ENCODE measurements at regions not wholly inside any gene's neighbourhood (a gene's known extent, or its start where the extent isn't known, plus 50 kb on each side); places are given as distances from the start of the nearest gene placed in this dataset.
"Not testable (repeated sequence)": the region's sequence is repeated elsewhere in the genome, so short reads cannot be mapped to it uniquely, and the experiment has no call there.

- Histone ChIP-seq H3K9me3 (ENCODE audit: low read depth) (no peaks in the 10 kb centered on the region), H2AFZ (no peak overlapping the region), H3K9ac (no peak overlapping the region), H3K9me2 (ENCODE audit: insufficient read depth) (no peaks in the 10 kb centered on the region), H3K4me2 (ENCODE audit: unreplicated experiment) (no peak overlapping the region), H3K36me3 (ENCODE audit: low read depth) (no peaks in the 10 kb centered on the region), H3F3A (ENCODE audit: insufficient read depth) (no peaks in the 10 kb centered on the region), H3K4me1 (ENCODE audit: insufficient read depth) (no peaks in the 10 kb centered on the region), H4K20me1 (ENCODE audit: insufficient read depth) (no peaks in the 10 kb centered on the region), H3K79me2 (ENCODE audit: insufficient read depth) (no peaks in the 10 kb centered on the region), H3K27ac (no peak overlapping the region), H3K4me3 (no peak overlapping the region), H3K27me3 (replicated peaks; ENCODE audit: insufficient read depth) (no peaks in the 10 kb centered on the region)
- peak; percentile 1 for DNase-seq
- WGBS, 2 experiments (ENCODE audit: low coverage in 1 of 2, low lambda C conversion rate in 2 of 2, missing lambda C conversion rate in 2 of 2) = 41% methylated on average over 3 of the region's 3 CpGs
- in situ Hi-C loops (cut with MboI) = no loop called here
- TF ChIP-seq EZH2phosphoT487 (IDR thresholded peaks at IDR 0.05; ENCODE audit: insufficient read depth, low read depth) (no peak), EZH2 (IDR thresholded peaks at IDR 0.05; ENCODE audit: insufficient read depth, poor library complexity, severe bottlenecking) (no peak)
Observed at GRCh38 chr6:97963193-97963592, 680.2 kb upstream of the MMS22L start.

- H3K27me3 ChIP-seq (replicated peaks; ENCODE audit: insufficient read depth) = no peaks in the 10 kb centered on the region
Observed at GRCh38 chr6:97969065-97969464, 686.0 kb upstream of the MMS22L start.

GRCh38 chr6:97977084-97977483 lies 694.1 kb upstream of the MMS22L start:
- 8 to 9% methylated on average over 2 of the region's 2 CpGs for WGBS, 2 experiments (ENCODE audit: low coverage in 1 of 2, low lambda C conversion rate in 2 of 2, missing lambda C conversion rate in 2 of 2)
- TF ChIP-seq EZH2 (IDR thresholded peaks at IDR 0.05; ENCODE audit: insufficient read depth, poor library complexity, severe bottlenecking) = no peak
- no peak for TF ChIP-seq EZH2phosphoT487 (IDR thresholded peaks at IDR 0.05; ENCODE audit: insufficient read depth, low read depth)

More at GRCh38 chr6:97969065-97969464, 686.0 kb upstream of the MMS22L start:
- no peaks in the 10 kb centered on the region for H3K9me3 ChIP-seq (ENCODE audit: low read depth)
- no peak overlapping the region for H3K4me3 ChIP-seq
- no peak overlapping the region for H2AFZ ChIP-seq
- H3K9me2 ChIP-seq (ENCODE audit: insufficient read depth) = no peaks in the 10 kb centered on the region
- H3K4me2 ChIP-seq (ENCODE audit: unreplicated experiment) = no peak overlapping the region
- no peak overlapping the region for H3K27ac ChIP-seq
- no peaks in the 10 kb centered on the region for H3K79me2 ChIP-seq (ENCODE audit: insufficient read depth)
- H3F3A ChIP-seq (ENCODE audit: insufficient read depth) = no peaks in the 10 kb centered on the region
- in situ Hi-C loops (cut with MboI) = no loop called here
- no peaks in the 10 kb centered on the region for H3K4me1 ChIP-seq (ENCODE audit: insufficient read depth)
- no peak overlapping the region for H3K9ac ChIP-seq
- no peak for DNase-seq
- WGBS, 2 experiments (ENCODE audit: low coverage in 1 of 2, low lambda C conversion rate in 2 of 2, missing lambda C conversion rate in 2 of 2) = 38 to 39% methylated on average over 1 of the region's 1 CpG
- H3K36me3 ChIP-seq (ENCODE audit: low read depth) = no peaks in the 10 kb centered on the region
- TF ChIP-seq EZH2phosphoT487 (IDR thresholded peaks at IDR 0.05; ENCODE audit: insufficient read depth, low read depth) = no peak
- TF ChIP-seq EZH2 (IDR thresholded peaks at IDR 0.05; ENCODE audit: insufficient read depth, poor library complexity, severe bottlenecking) = no peak
- H4K20me1 ChIP-seq (ENCODE audit: insufficient read depth) = no peaks in the 10 kb centered on the region

GRCh38 chr6:97978855-97979271 lies 695.8 kb upstream of the MMS22L start:
- no peaks in the 10 kb centered on the region for H3F3A ChIP-seq (ENCODE audit: insufficient read depth)
- H3K4me2 ChIP-seq (ENCODE audit: unreplicated experiment) = no peak overlapping the region
- no peaks in the 10 kb centered on the region for H3K4me1 ChIP-seq (ENCODE audit: insufficient read depth)
- H3K27me3 ChIP-seq (replicated peaks; ENCODE audit: insufficient read depth) = no peaks in the 10 kb centered on the region
- H3K27ac ChIP-seq = no peak overlapping the region
- H4K20me1 ChIP-seq (ENCODE audit: insufficient read depth) = no peaks in the 10 kb centered on the region
- H2AFZ ChIP-seq = no peak overlapping the region
- no peaks in the 10 kb centered on the region for H3K36me3 ChIP-seq (ENCODE audit: low read depth)
- H3K9me3 ChIP-seq (ENCODE audit: low read depth) = no peaks in the 10 kb centered on the region
- no peak for DNase-seq
- in situ Hi-C loops (cut with MboI) = no loop called here
- no peaks in the 10 kb centered on the region for H3K79me2 ChIP-seq (ENCODE audit: insufficient read depth)
- no peak overlapping the region for H3K9ac ChIP-seq
- H3K4me3 ChIP-seq = no peak overlapping the region
- TF ChIP-seq EZH2phosphoT487 (IDR thresholded peaks at IDR 0.05; ENCODE audit: insufficient read depth, low read depth) (no peak), EZH2 (IDR thresholded peaks at IDR 0.05; ENCODE audit: insufficient read depth, poor library complexity, severe bottlenecking) (no peak)
- WGBS, 2 experiments (ENCODE audit: low coverage in 1 of 2, low lambda C conversion rate in 2 of 2, missing lambda C conversion rate in 2 of 2) = 77 to 80% methylated on average over 14 to 15 of the region's 15 CpGs
- H3K9me2 ChIP-seq (ENCODE audit: insufficient read depth) = no peaks in the 10 kb centered on the region

More at GRCh38 chr6:97977084-97977483, 694.1 kb upstream of the MMS22L start:
- Histone ChIP-seq H3K36me3 (ENCODE audit: low read depth) (no peaks in the 10 kb centered on the region), H3K79me2 (ENCODE audit: insufficient read depth) (no peaks in the 10 kb centered on the region), H3K27ac (no peak overlapping the region), H3K4me2 (ENCODE audit: unreplicated experiment) (no peak overlapping the region), H2AFZ (no peak overlapping the region), H3K9me2 (ENCODE audit: insufficient read depth) (no peaks in the 10 kb centered on the region), H3K27me3 (replicated peaks; ENCODE audit: insufficient read depth) (no peaks in the 10 kb centered on the region), H3F3A (ENCODE audit: insufficient read depth) (no peaks in the 10 kb centered on the region), H4K20me1 (ENCODE audit: insufficient read depth) (no peaks in the 10 kb centered on the region), H3K4me1 (ENCODE audit: insufficient read depth) (no peaks in the 10 kb centered on the region), H3K9me3 (ENCODE audit: low read depth) (no peaks in the 10 kb centered on the region), H3K4me3 (no peak overlapping the region), H3K9ac (no peak overlapping the region)
- in situ Hi-C loops (cut with MboI) = no loop called here
- DNase-seq = no peak

GRCh38 chr6:97979285-97979684 lies 696.3 kb upstream of the MMS22L start:
- H3F3A ChIP-seq (ENCODE audit: insufficient read depth); H3K4me1 ChIP-seq (ENCODE audit: insufficient read depth); H3K4me2 ChIP-seq (ENCODE audit: unreplicated experiment); H4K20me1 ChIP-seq (ENCODE audit: insufficient read depth); H3K9ac ChIP-seq; H3K27me3 ChIP-seq (replicated peaks; ENCODE audit: insufficient read depth); H3K4me3 ChIP-seq; DNase-seq; H3K36me3 ChIP-seq (ENCODE audit: low read depth); H3K9me2 ChIP-seq (ENCODE audit: insufficient read depth); H3K9me3 ChIP-seq (ENCODE audit: low read depth); in situ Hi-C loops (cut with MboI); H3K79me2 ChIP-seq (ENCODE audit: insufficient read depth); H2AFZ ChIP-seq; H3K27ac ChIP-seq: not testable (repeated sequence)
- WGBS, 2 experiments (ENCODE audit: low coverage in 1 of 2, low lambda C conversion rate in 2 of 2, missing lambda C conversion rate in 2 of 2) = 74 to 79% methylated on average over 16 of the region's 16 CpGs

Measured in GM23248 (cell line).